Effector memory CD8-positive, alpha-beta T cell (primary cell): ENCODE measurements at regions not wholly inside any gene's neighbourhood (a gene's known extent, or its start where the extent isn't known, plus 50 kb on each side); places are given as distances from the start of the nearest gene placed in this dataset.
"Not testable (repeated sequence)": the region's sequence is repeated elsewhere in the genome, so short reads cannot be mapped to it uniquely, and the experiment has no call there.

ENCODE experiments used
- ATAC-seq: fragments of 150-1000 bp; cut with Tn5 transposase; replicated peaks from 2 replicates; pipeline ENCODE4 v1.10.0; 2021; ENCODE audit warnings: mild to moderate bottlenecking, moderate library complexity
- DNase-seq, 3 experiments: peaks; one replicate each; pipeline ENCODE4 v3.0.0; 2021
- H3K27ac Mint-ChIP-seq, 2 donors: one replicate each; pipeline ENCODE4 v1.8.0; 2022; ENCODE audit warnings: mild to moderate bottlenecking in 2 of 2, mixed read lengths in 2 of 2, moderate library complexity in 2 of 2
- H3K27me3 Mint-ChIP-seq, 2 donors: one replicate each; pipeline ENCODE4 v1.8.0; 2022; ENCODE audit warnings: mixed read lengths in 2 of 2
- H3K36me3 Mint-ChIP-seq: one replicate; pipeline ENCODE4 v1.8.0; 2022; ENCODE audit warnings: mild to moderate bottlenecking, moderate library complexity, mixed read lengths; ENCODE audit not compliant: insufficient read depth
- H3K4me1 Mint-ChIP-seq, 2 donors: one replicate each; pipeline ENCODE4 v1.8.0; 2022; ENCODE audit warnings: low read depth in 2 of 2, mixed read lengths in 2 of 2
- H3K4me3 Mint-ChIP-seq, 2 donors: one replicate each; pipeline ENCODE4 v1.8.0; 2022; ENCODE audit warnings: mild to moderate bottlenecking in 2 of 2, mixed read lengths in 2 of 2, moderate library complexity in 2 of 2
- H3K9me3 Mint-ChIP-seq, 2 donors: one replicate each; pipeline ENCODE4 v1.8.0; 2022; ENCODE audit warnings: mixed read lengths in 2 of 2

DNA sequence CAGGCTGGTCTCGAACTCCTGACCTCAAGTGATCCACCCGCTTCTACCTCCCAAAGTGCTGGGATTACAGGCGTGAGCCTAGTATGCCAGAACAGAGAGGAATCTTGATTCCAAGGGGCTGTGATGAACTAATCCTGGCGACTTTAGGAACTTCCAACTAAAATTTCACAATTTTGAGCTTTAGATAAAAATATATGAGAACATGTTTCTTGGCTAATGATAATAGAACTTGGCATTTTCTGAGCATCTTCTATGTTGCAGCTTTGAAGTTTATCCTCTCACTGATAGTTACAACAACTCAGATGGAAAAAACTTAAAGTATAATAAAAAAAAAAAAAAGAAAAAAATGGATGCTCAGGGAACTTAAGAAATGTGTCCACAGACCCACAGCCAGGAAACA lies 69.8 kb upstream of the WSCD1 start:
- Mint-ChIP-seq H3K9me3 (no peaks in the 10 kb centered on the region), H3K27me3 (peaks cover 52 to 67% of the 10 kb centered on the region in 2 donors), H3K36me3 (no peaks in the 10 kb centered on the region), H3K4me3 (no peak overlapping the region), H3K27ac (no peak overlapping the region), H3K4me1 (no peaks in the 10 kb centered on the region)
- DNase-seq (no peak), ATAC-seq (no peak)

DNA sequence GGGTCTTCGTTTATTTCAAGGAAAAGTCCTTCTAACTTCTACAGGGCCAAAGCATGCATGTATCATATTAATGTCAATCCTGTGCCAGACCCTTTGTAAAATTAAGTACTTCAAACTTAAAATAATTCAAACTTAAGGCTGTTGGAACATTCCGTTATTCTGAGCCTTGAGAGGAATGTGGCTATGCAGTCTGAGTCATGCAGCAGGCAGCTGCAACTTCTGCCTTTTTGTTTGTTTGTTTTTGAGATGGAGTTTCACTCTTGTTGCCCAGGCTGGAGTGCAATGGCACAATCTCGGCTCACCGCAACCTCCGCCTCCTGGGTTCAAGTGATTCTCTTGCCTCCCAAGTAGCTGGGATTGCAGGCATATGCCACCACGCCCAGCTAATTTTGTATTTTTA lies 67.0 kb upstream of the WSCD1 start:
- H3K9me3 Mint-ChIP-seq, H3K36me3 Mint-ChIP-seq, H3K4me3 Mint-ChIP-seq, ATAC-seq, H3K27ac Mint-ChIP-seq, DNase-seq, H3K4me1 Mint-ChIP-seq: not testable (repeated sequence)
- peaks cover 39 to 65% of the 10 kb centered on the region in 2 donors for H3K27me3 Mint-ChIP-seq

GRCh38 chr17:6005939-6006338 lies 64.2 kb upstream of the WSCD1 start:
- H3K9me3 Mint-ChIP-seq: no peaks in the 10 kb centered on the region
- no peaks in the 10 kb centered on the region for H3K36me3 Mint-ChIP-seq
- no peak overlapping the region for H3K4me3 Mint-ChIP-seq
- no peak for ATAC-seq
- DNase-seq: no peak
- peaks cover 32 to 69% of the 10 kb centered on the region in 2 donors for H3K27me3 Mint-ChIP-seq
- H3K27ac Mint-ChIP-seq: no peak overlapping the region
- H3K4me1 Mint-ChIP-seq: no peaks in the 10 kb centered on the region

- no peak overlapping the region for H3K27ac Mint-ChIP-seq
- no peak for ATAC-seq
- H3K36me3 Mint-ChIP-seq: no peaks in the 10 kb centered on the region
- DNase-seq: no peak
- peaks cover 42 to 70% of the 10 kb centered on the region in 2 donors for H3K27me3 Mint-ChIP-seq
- H3K4me1 Mint-ChIP-seq: no peaks in the 10 kb centered on the region
- no peaks in the 10 kb centered on the region for H3K9me3 Mint-ChIP-seq
- no peak overlapping the region for H3K4me3 Mint-ChIP-seq
These were observed 59.0 kb upstream of the WSCD1 start for GRCh38 chr17:6011206-6011605.

DNA sequence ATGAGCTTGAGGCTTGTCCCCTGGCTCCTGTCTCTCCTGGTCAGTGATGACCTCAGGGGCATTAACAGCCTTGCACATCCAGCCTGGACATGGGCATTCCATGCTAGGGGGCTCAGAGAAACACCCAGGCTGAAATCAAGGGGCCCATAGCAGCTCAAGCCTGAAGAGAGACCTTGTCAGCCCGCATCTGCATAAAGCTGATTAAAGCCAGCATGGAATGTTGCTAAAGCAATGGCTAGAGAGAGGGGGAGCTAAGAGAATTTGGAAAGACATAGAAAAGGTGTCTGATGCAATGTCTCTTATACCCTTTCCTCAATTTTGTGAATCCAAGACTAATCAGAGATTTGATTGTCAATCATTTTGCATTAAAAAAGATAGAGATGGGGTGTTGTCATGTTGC lies 51.4 kb upstream of the WSCD1 start:
- Mint-ChIP-seq H3K4me3 (no peak overlapping the region), H3K36me3 (no peaks in the 10 kb centered on the region), H3K27ac (no peak overlapping the region), H3K27me3 (peaks cover 37 to 58% of the 10 kb centered on the region in 2 donors), H3K9me3 (no peaks in the 10 kb centered on the region), H3K4me1 (no peaks in the 10 kb centered on the region)
- no peak for DNase-seq
- no peak for ATAC-seq

GRCh38 chr17:6019959-6020358 lies 50.2 kb upstream of the WSCD1 start:
- DNase-seq: no peak
- no peaks in the 10 kb centered on the region for H3K36me3 Mint-ChIP-seq
- peaks cover 32 to 59% of the 10 kb centered on the region in 2 donors for H3K27me3 Mint-ChIP-seq
- H3K9me3 Mint-ChIP-seq: no peaks in the 10 kb centered on the region
- no peak overlapping the region for H3K4me3 Mint-ChIP-seq
- H3K4me1 Mint-ChIP-seq: no peaks in the 10 kb centered on the region
- H3K27ac Mint-ChIP-seq: no peak overlapping the region
- no peak for ATAC-seq

- Mint-ChIP-seq H3K9me3 (no peaks in the 10 kb centered on the region), H3K4me3 (no peak overlapping the region), H3K27ac (no peak overlapping the region), H3K4me1 (no peaks in the 10 kb centered on the region), H3K27me3 (peaks cover 32 to 65% of the 10 kb centered on the region in 2 donors), H3K36me3 (no peaks in the 10 kb centered on the region)
- DNase-seq (no peak), ATAC-seq (no peak)
These were observed 49.7 kb upstream of the WSCD1 start for GRCh38 chr17:6020376-6021010.
